ENCODE measurements at regions not wholly inside any gene's neighbourhood (a gene's known extent, or its start where the extent isn't known, plus 50 kb on each side); places are given as distances from the start of the nearest gene placed in this dataset.

DNA sequence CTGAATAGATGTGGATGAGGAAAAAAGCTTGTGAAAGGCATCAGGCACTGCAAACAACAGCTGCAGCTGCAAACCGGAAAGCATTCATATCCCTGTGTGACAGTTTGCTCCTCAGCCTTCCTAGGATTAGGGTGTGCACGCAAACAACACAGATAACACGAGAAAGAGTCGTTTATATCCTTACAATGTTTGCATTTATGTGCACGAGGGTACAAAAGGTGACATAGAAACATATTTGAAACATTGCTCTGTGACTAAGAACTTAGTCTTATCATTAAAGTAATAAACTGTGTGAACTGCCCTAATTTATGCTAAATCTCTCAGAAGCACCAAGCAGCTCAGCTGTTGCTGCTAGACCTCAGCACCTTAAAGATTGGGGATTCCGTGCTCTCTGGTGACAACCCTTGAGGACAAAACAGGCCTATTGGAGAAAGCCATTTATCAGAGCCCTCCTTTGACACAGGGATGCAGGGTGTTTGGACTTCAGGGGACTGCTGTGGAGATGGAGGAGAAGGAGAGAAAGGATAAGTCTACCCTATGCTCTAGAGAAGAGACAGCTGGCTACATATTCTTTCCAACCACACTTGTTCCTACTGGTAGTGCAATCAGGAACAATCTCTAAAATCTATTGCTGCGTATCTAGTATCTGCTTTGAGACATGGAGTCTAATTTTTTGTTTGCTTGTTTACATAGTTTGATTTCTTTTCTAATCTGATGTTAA lies 176.2 kb downstream of the GNAT3 start:
- no peak overlapping the region for H3K4me3 ChIP-seq (ENCODE audit: low read depth, low read length)
- TF ChIP-seq, protein P1, sequence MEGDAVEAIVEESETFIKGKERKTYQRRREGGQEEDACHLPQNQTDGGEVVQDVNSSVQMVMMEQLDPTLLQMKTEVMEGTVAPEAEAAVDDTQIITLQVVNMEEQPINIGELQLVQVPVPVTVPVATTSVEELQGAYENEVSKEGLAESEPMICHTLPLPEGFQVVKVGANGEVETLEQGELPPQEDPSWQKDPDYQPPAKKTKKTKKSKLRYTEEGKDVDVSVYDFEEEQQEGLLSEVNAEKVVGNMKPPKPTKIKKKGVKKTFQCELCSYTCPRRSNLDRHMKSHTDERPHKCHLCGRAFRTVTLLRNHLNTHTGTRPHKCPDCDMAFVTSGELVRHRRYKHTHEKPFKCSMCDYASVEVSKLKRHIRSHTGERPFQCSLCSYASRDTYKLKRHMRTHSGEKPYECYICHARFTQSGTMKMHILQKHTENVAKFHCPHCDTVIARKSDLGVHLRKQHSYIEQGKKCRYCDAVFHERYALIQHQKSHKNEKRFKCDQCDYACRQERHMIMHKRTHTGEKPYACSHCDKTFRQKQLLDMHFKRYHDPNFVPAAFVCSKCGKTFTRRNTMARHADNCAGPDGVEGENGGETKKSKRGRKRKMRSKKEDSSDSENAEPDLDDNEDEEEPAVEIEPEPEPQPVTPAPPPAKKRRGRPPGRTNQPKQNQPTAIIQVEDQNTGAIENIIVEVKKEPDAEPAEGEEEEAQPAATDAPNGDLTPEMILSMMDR (IDR thresholded peaks at IDR 0.05; ENCODE audit: low read depth, low read length): no peak
- no peak for TF ChIP-seq MYC (IDR thresholded peaks at IDR 0.05; ENCODE audit: low read depth, low read length)
- no peak for TF ChIP-seq POLR2A (IDR thresholded peaks at IDR 0.05; ENCODE audit: extremely low read depth, insufficient read length)
- no peak for TF ChIP-seq MAX (IDR thresholded peaks at IDR 0.05; ENCODE audit: low read depth, low read length)
- DNase-seq (ENCODE audit: low read depth): no peak

GRCh38 chr7:80334908-80335307 lies 177.0 kb downstream of the GNAT3 start:
- TF ChIP-seq, protein P1 (IDR thresholded peaks at IDR 0.05; ENCODE audit: low read depth, low read length): no peak
- no peak for TF ChIP-seq MYC (IDR thresholded peaks at IDR 0.05; ENCODE audit: low read depth, low read length)
- TF ChIP-seq POLR2A (IDR thresholded peaks at IDR 0.05; ENCODE audit: extremely low read depth, insufficient read length): no peak
- TF ChIP-seq MAX (IDR thresholded peaks at IDR 0.05; ENCODE audit: low read depth, low read length): no peak
- H3K4me3 ChIP-seq (ENCODE audit: low read depth, low read length): no peak overlapping the region
- DNase-seq (ENCODE audit: low read depth): no peak

DNA sequence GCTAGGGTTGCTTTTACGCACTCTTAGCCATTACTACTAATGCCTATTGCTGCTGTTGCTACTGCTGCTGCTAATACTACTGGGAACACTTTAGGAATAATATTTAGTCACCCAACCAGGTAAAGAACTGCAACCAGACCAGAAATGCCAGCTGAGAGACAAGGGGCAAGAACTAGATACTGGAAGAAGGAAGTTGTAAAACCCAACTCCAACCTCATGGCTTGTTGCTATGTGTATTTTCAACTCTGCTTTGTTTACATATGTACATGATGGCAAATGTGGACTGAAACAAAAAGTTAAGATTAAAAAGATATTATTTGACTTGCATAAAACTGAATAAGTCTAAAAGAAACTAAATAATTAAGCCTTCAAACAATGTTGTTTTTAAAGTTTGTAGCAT lies 177.7 kb downstream of the GNAT3 start:
- no peak for TF ChIP-seq MYC (IDR thresholded peaks at IDR 0.05; ENCODE audit: low read depth, low read length)
- no peak for TF ChIP-seq POLR2A (IDR thresholded peaks at IDR 0.05; ENCODE audit: extremely low read depth, insufficient read length)
- no peak for TF ChIP-seq MAX (IDR thresholded peaks at IDR 0.05; ENCODE audit: low read depth, low read length)
- TF ChIP-seq, protein P1 (IDR thresholded peaks at IDR 0.05; ENCODE audit: low read depth, low read length): no peak
- no peak overlapping the region for H3K4me3 ChIP-seq (ENCODE audit: low read depth, low read length)
- DNase-seq (ENCODE audit: low read depth): no peak

GRCh38 chr7:80333040-80333439 lies 178.8 kb downstream of the GNAT3 start:
- no peak overlapping the region for H3K4me3 ChIP-seq (ENCODE audit: low read depth, low read length)
- no peak for DNase-seq (ENCODE audit: low read depth)
- no peak for TF ChIP-seq MYC (IDR thresholded peaks at IDR 0.05; ENCODE audit: low read depth, low read length)
- TF ChIP-seq, protein P1 (IDR thresholded peaks at IDR 0.05; ENCODE audit: low read depth, low read length): no peak
- TF ChIP-seq MAX (IDR thresholded peaks at IDR 0.05; ENCODE audit: low read depth, low read length): no peak
- TF ChIP-seq POLR2A (IDR thresholded peaks at IDR 0.05; ENCODE audit: extremely low read depth, insufficient read length): no peak

- no peak for DNase-seq (ENCODE audit: low read depth)
- no peak overlapping the region for H3K4me3 ChIP-seq (ENCODE audit: low read depth, low read length)
- TF ChIP-seq MAX (IDR thresholded peaks at IDR 0.05; ENCODE audit: low read depth, low read length) (no peak), MYC (IDR thresholded peaks at IDR 0.05; ENCODE audit: low read depth, low read length) (no peak), POLR2A (IDR thresholded peaks at IDR 0.05; ENCODE audit: extremely low read depth, insufficient read length) (no peak)
- TF ChIP-seq, protein P1 (IDR thresholded peaks at IDR 0.05; ENCODE audit: low read depth, low read length): no peak
These were observed 181.4 kb downstream of the GNAT3 start for GRCh38 chr7:80330434-80330833.
